Limb (tissue), 2 donors: ENCODE measurements at regions not wholly inside any gene's neighbourhood (a gene's known extent, or its start where the extent isn't known, plus 50 kb on each side); places are given as distances from the start of the nearest gene placed in this dataset.

Source experiments
- DNase-seq, 2 donors: peaks; one replicate each; pipeline ENCODE4 v3.0.0-alpha.2; 2016; ENCODE audit errors: extremely low spot score in 2 of 2

GRCh38 chr21:34022627-34023335 lies 50.6 kb upstream of the MRPS6 start:
- DNase-seq, result no peak

DNA sequence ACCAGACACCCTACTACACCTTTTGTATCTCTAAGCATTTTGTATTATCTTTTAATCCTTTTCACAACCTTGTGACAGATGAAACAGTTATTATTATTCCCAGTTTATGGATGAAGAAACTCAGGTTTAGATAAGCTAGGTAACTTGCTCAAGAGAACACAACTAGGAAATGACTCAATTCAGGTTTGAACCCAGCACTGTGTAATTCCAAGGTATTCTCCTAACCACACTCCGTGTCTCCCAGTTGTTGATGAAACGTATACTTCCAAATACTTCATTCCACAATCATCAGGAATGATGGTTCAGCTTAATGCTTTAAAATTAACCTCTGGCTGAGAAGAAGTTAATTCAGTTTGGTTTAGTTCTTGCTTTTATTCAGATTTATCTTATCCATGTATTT lies 51.7 kb upstream of the MRPS6 start:
- DNase-seq, result no peak

DNA sequence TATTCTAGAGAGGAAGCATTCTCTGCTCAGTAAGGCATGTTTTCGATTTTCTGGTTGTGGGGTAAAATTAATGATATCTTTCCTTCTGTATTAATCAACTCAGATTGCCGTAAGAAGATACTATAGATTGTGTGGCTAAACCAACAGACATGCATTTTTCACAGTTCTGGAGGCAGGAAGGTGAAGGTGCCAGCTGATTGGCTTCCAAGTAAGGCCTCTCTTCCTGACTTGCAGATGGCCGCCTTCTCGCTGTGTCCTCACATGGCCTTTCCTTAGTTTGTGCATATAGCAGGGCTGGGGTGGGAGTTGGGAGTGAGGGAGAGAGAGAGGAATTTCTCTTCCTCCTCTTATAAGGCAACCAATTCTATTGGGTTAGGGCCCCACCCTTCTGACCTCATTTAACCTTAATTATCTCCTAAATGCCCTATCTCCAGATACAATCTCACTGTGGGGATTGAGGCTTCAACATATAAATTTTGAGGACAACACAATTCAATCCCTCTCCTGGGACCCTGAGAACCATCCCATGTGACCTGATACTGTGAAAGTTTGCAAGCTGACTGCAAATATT lies 52.3 kb upstream of the MRPS6 start:
- no peak for DNase-seq

- DNase-seq, result no peak
These were observed 53.2 kb upstream of the MRPS6 start for GRCh38 chr21:34020005-34020847.

DNA sequence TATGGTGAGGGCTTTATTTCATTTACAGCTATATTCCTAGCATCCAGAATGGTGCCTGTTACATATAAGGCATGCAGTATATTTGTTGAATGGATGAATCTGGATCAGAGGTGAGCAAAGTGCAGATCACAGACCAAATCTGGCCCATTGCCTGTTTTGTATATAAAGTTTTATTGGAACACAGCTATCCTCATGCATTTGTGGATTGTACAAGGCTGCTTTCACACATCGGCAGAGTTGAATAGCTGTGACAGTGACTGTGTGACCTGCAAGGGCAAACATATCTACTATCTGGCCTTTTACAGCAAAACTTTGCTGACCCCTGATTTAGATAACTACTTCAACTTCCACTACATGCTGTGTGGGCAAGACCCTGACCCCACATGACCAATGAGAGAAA lies 54.0 kb upstream of the MRPS6 start:
- DNase-seq, result no peak

DNA sequence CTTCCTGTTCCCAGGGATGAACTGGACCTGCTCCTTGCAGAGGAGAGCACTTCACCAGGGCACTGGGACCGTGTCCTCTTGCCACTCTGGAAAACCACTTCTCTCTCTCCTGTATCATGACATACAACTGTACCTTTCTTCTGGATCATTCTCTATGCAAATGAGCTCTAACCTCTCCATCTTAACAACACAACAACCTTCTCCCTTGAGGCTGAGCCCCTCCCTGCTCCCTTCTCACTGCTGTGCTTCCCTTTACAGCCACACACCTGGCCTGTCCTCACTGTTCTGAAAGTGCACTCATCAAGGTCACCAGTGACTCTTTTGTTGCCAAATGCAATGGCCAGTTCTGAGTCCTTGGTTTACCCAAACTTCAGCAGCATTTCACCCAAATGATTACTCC lies 54.5 kb upstream of the MRPS6 start:
- DNase-seq, result no peak

DNA sequence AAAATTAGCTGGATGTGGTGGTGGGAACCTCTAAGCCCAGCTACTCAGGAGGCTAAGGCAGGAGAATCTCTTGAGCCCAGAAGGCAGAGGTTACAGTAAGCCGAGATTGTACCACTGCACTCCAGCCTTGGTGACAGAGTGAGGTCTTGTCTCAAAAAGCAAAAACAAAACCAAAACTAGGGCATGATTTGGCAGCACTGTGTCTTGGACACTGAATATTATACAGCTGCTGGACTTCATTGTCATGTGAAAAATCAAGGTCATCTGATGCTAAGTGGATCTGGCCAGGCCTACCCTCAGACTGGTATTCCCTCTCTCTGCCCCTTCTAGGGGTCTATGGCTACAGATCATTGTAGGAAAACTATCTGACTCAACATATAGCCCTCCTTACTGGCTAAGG lies 55.2 kb upstream of the MRPS6 start:
- DNase-seq, result no peak

- no peak for DNase-seq
These were observed 56.1 kb upstream of the MRPS6 start for GRCh38 chr21:34017039-34017961.

DNA sequence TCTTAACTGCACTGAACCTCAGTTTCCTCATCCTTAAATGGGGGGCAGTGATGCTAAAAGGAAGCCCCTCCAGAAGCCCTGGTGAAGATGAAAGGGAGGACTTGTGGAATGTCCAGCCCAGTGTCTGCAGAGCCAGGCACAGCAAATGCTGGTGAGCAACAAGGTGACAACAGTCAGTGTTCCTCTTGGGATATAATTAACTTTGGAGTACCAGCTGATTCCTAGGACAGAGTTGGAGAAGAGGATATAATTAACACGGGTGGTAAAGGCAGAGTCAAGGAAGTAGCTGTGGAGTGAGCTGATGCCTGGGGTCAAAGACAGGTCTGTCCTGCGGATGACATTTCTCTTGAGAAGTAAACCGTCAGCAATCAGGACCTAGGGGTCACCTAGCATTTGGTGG lies 60.7 kb upstream of the MRPS6 start:
- DNase-seq, result no peak

DNA sequence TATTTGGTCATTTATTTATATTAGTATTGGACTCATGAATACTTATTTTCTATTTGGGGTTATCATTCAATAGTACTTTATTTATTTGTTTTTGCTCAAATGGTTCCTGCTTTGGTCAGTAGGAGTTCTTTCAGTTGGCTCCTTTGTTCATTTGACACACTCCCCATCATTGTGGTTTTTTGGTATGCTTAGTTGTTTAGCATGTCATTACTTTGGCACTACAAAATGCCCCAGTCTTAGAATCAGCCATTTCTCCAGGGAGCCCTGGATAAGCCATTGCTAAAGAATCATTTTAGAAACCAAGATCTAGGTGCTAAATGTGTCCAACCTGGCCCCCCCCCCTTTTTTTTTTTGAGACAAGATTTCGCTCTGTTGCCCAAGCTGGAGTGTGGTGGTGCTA lies 61.7 kb upstream of the MRPS6 start:
- no peak for DNase-seq

- no peak for DNase-seq
These were observed 64.2 kb upstream of the MRPS6 start for GRCh38 chr21:34009193-34009592.

GRCh38 chr21:34008618-34009017 lies 64.8 kb upstream of the MRPS6 start:
- DNase-seq, result no peak

- DNase-seq, result no peak
These were observed 66.7 kb upstream of the MRPS6 start for GRCh38 chr21:34006611-34007168.

- no peak for DNase-seq
These were observed 68.4 kb upstream of the MRPS6 start for GRCh38 chr21:34004974-34005373.

GRCh38 chr21:34004013-34004938 lies 69.1 kb upstream of the MRPS6 start:
- DNase-seq, result no peak

- DNase-seq, result no peak
These were observed 70.0 kb upstream of the MRPS6 start for GRCh38 chr21:34003428-34003827.

- no peak for DNase-seq
These were observed 73.0 kb upstream of the MRPS6 start for GRCh38 chr21:34000375-34000774.

GRCh38 chr21:33998809-33999208 lies 74.6 kb upstream of the MRPS6 start:
- no peak for DNase-seq

- DNase-seq, result no peak
These were observed 75.0 kb upstream of the MRPS6 start for GRCh38 chr21:33998402-33998801.

GRCh38 chr21:33997436-33997835 lies 75.9 kb upstream of the MRPS6 start:
- no peak for DNase-seq
